ENCODE measurements at regions not wholly inside any gene's neighbourhood (a gene's known extent, or its start where the extent isn't known, plus 50 kb on each side); places are given as distances from the start of the nearest gene placed in this dataset.

DNA sequence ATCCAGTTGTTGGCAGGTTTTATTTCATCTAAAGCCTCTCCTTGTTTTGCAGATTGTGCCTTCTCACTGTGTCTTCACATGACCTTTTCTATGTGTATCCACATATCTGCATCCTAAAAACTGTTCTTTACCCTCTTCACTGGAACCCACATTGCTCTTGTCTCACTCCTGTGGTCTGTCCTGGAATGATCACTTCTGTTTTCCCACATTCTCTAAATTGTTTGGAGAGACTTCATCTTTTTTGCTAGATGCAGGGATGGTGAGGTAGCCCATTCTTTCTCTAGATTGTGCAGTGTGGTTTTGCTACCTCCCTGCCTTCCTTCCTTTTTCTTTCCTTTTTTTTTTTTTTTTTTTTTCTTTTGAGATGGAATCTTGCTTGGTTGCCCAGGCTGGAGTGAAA is 608.6 kb upstream of the MIR17HG start:
- no peak for DNase-seq (ENCODE audit: low spot score)

DNA sequence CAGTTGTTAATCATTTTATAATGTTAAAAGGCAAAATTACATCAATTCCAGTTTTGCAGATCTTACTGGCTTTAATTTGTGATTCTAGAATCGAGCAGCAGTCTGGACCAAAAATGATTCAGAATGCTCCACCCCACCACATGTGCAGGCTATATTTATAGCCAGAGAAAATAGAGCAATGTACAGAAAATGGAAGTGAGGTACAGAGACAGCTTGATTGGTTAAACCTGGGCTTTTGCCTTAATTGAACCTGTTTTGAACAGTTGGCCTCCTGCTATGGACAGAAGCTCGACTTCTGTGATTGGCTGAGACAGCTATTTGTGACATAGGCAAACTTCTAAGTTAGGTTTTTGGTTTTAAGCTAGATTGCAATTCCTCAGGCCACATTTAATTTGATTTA is 607.4 kb upstream of the MIR17HG start:
- DNase-seq (ENCODE audit: low spot score) = no peak

DNA sequence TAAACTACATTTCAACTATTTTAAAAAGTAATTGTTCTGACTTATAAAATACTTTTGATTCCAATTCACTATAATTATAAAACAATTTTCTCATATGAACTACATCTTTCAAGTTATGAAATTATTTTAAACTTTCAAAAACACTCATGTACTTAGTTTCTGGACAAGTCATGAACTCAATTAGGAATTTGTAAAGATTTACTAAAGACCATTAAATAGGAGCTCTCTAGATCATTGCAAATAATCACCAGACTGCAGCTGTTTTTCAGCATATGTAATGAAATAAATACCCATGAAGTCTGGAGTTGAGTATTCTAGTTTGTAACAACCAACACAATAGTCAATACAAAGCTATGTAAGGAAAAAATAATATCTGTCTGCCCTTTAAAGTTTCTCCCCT is 605.1 kb upstream of the MIR17HG start:
- DNase-seq (ENCODE audit: low spot score) = no peak

DNA sequence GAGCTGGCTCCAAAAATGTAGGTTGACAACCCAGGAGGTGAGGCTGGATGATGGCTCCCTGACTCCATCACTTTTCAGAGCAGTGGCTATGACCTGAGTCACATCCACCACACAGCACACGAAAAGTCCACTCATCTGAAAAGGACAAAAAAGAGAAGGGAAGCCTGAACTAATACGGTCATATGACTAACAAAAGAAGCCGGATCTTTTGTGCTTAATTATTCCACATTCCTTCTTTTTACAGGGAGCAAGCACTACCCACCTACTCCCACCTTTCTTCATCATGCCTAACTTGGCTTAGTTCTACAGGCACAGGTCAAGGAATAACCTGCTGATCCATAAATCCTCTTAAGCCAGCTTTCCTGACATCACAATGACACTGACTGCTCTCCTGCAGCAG is 601.3 kb upstream of the MIR17HG start:
- no peak for DNase-seq (ENCODE audit: low spot score)

DNA sequence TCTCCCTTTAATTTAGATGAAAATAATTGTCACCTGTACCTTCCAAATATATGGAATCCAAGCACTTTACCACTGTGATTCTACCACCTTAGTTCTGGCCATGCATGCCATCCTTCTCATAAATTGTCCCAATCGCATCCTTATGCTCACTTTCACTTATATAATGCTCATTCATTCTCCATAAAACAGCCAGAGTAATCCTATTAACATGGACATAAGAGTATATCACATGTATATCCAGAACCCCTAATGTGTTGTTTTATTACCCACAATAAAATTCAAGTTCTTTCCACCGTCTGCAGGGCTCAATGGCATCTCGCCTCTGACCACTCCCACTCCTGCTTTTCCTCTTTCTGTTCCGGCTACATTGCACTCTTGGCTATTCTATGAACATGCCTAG is 597.5 kb upstream of the MIR17HG start:
- no peak for DNase-seq (ENCODE audit: low spot score)

DNA sequence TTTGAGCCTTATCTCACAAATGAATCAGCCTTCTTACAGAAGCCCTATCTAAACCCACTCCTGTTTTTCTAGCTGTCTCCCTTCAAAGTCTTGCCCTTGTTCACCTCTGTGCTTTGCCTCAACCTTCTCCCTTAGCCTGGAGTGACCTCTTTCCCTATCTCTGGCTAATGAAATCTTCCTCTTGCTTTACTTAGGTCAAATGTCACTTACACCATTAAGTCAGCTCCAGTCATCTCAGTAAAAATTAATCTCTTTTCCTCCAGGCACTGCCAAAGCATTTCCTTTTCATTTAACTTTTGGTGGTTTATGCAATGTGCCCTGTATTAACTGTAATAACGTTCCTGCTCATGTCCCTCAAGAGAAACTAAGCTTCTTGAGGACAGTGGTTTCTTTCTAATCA is 596.5 kb upstream of the MIR17HG start:
- no peak for DNase-seq (ENCODE audit: low spot score)

DNA sequence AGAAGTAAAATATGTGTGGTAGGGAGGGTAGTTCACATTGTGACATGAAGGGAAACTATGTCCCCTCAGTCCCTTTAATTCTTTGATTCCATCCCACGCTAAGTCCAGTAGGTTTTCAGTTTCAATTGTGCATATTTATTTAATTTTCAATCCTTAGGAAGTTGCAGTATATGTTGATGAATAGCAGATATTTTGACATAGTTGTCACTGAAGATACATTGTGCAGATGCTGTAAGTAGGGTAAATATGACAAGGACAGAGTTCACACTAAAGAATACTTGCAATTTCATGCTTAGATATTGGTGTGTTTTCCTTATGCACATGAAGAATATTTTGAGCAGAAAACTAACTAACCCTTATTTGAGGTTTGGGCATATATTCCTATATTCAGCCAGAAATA is 595.4 kb upstream of the MIR17HG start:
- no peak for DNase-seq (ENCODE audit: low spot score)

DNA sequence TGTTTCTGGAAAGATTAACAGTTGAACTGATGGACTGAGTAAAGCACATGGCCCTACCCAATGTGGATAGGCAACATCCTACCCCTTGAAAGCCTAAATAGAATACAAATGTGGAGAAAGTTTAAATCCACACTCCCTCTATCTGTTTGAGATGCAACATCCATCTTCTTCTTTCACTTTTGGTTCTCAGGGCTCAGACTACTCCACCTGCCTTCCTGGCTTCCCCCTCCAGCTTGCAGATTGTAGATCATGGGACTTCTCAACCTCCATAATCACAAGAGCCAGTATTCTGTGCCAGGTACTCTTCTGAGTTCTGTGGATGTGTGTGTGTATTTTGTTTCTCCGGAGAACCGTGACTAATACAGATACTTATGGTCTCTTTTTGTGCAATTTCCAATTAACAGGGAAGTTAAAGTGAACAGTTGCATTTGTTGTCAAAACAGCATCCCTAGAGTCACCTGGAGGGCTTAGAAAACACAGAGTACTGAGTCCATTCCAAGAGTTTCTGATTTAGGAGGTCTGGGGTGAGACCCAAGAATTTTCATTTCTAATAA is 590.3 kb upstream of the MIR17HG start:
- no peak for DNase-seq (ENCODE audit: low spot score)

DNA sequence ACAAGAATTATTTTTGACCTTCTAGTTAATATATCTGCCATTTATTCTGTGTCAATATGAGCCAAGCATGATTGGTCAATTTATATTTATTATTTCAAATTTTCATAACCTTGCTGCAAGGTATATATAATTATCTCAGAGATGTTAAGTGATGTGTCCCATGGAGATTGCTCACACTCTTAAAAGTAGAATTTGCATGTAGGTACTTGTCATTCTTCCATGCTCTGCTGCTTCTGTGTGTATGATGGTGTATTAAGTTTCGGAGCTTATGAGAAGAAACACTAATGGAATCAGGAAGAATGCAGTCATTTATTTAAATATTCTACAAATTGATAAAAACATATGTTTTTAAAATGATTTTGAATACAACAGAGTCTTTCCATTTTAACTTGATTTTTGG is 586.8 kb upstream of the MIR17HG start:
- no peak for DNase-seq (ENCODE audit: low spot score)

DNA sequence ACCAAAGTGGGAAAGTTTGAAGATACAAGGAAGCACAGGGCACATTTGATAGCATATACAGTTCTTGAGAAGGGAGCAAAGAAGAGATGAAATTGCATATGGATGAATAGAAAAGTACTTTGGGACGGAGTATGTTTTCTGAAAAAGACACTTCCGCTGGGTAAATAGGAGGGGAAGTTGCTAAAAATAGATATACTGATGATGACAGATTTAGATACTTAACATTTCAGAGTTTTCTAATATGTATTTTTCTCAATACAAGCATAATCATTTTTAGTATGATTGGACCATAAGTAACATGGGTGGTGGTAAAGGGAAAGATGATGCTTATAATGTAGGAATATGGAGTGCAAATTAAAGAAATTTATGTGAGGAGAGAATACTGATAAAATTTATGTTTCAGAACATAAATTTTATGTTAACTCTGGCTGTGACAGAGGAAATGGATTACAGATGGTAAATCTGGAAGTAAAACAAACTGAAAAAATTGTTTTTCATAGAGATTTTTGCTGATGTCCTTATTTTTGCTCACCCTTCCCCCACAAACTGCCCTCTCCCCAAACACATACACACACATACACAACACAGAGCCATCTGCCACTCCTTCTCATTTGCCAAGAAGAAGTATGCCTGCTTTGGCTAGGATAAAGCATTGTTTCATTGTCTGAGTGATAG is 583.9 kb upstream of the MIR17HG start:
- no peak for DNase-seq (ENCODE audit: low spot score)

DNA sequence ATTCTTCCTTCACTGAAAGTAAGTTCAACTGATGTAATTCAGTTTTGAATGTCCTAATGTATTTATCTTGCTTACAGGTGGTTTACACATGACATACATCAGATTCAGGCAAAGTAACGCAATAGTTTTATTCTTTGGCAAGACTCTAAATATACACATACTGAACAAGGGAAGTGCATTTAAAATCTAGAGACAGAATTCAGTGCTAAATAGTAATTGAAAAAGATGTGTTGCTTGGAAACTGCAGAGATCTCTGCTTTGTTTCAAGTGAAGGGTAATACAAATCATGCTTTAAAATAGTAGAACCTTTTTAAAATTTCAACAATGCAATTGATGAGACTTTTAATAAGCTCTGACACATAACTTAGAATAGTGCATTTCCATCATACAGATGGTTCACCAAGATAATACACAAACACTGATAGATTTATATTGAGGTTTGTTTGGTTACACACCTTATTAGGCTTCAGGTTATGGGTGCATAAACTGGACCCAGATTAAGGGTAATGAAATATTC is 581.0 kb upstream of the MIR17HG start:
- no peak for DNase-seq (ENCODE audit: low spot score)

DNA sequence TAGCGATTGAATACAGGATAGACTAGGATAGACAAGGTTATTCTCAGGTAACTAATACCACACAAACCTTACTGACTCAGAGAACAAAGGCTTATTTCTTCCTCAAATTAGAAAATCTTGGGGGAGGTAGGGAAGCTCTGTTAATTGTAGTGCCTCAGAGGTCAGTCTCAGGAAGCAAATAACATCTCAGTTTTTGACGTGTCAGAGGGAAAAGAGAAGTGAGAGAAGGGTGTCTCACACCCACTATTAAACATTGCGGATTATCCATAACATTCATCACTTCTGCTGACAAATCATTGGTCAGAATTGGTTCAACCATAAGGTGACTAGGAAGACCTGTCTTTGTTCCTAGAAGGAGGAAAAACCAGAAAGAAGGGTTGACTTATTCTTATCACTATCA is 579.4 kb upstream of the MIR17HG start:
- DNase-seq (ENCODE audit: low spot score) = no peak

DNA sequence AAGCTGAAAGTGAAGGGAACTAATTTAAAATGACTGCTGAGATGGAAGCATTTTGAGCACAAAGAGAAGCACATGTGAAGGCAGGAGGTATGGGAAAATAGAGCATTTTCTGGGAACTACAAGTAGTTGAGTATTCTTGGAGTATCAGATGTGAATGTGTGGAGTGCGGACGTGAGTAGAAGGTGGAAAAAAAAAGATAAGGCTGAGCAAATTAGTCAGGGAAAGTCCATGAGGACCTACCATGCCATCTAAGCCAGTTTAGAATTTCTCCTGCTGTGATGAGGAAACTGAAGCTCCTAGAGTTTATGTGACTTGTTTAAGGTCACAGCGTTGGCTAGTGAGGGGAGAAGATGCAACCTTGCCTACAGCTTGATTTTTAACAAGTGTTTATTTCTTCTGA is 578.1 kb upstream of the MIR17HG start:
- DNase-seq (ENCODE audit: low spot score) = no peak

DNA sequence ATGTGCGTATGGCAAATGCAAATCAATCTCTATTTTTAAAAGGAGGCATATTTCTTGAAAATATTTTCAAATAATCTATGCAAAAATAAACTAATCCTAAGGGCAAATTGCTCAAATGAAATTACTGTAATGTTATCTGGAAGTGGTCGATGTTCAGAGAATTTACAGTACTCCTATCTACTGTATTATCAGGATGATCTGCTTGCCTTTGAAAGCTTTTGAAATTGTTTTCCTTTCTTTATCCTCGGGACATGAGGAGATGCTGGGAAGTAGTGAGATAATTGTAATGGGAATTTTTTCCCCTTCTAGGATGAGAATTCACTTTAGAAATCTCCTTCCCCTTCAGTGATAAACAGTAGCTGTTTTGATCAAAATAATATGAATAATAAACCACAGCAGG is 577.2 kb upstream of the MIR17HG start:
- DNase-seq (ENCODE audit: low spot score) = no peak

DNA sequence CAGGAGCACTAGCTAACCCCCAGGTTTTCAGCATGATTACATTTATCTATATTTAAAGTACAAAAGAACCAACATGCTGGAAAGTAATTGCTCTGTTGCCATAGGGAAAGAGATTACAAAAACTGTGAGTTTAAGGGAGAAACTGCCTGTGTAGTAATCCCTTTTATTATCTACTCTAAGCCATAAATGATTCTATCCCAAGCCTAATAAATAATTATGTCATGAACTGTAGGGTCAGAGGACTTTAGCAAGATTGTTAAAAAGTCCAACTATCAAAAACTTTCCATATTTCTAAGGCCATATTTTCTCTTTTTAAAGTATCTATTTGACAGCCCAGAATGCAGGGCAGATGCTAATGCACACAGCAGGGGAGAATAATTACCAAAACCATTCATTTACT is 573.8 kb upstream of the MIR17HG start:
- no peak for DNase-seq (ENCODE audit: low spot score)

DNA sequence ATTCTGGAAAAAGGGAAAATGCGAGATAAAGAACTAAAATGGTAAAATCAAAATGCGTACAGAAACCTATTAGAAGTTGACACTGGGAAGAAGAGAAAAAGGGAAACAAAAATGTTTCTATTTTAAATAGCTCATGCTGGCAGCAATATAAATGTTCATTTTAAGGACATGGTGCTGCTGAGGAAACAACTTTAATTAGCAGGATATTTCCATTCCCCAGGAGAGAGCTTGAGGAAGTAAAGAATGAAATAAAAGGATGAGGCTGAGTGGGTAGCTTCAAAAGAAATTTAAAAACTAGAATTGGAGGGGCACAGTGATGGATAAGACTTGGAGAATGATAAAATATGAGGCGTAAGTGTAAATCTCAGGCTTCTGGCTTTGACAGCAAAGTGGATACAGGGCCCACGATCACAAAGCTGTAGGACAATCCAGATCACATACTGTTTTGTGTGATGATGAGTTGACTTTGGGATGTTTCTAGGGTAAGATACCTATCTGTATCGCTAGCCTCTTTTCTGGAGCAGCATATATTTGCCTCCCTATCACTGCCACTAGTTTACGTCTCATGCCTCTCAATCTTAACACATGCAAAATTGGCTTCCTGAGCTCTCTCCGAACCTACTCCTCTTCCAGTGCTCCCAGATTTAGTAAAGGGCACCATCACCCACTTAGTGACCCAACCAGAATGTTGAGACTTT is 571.3 kb upstream of the MIR17HG start:
- DNase-seq (ENCODE audit: low spot score) = no peak

DNA sequence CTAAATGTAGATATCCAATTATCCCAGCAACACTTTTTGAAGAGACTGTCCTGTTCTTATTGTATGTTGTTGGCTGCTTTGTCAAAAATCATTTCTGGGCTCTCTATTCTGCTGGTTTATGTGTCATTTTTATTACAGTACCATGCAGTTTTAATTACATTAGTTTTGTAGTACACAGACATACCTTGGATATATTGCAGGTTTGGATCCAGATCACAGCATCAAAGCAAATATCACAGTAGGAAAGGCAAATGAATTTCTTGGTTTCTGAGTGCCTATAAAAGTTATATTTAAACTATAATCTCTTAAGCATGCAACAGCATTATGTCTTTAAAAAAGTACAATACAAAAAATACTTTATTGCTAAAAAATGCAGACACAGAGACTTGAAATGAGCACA is 564.2 kb upstream of the MIR17HG start:
- no peak for DNase-seq (ENCODE audit: low spot score)

DNA sequence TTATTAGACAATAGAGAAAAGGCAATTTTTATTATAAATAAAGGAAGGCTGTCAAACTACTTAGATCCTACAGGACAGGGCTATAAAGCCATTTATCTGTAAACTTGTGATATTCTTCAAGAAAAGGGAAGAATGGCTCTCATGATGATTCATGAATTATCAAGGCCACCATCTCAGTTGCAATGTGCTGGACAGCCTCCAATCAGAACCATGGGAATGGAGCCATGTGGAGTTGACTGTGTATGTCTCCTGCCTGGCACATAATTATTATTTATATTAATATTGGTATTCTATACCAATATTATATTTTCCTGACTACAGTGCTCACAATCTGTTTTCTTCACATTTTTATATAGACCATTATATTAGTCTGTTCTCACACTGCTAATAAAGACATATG is 560.5 kb upstream of the MIR17HG start:
- DNase-seq (ENCODE audit: low spot score) = no peak

DNA sequence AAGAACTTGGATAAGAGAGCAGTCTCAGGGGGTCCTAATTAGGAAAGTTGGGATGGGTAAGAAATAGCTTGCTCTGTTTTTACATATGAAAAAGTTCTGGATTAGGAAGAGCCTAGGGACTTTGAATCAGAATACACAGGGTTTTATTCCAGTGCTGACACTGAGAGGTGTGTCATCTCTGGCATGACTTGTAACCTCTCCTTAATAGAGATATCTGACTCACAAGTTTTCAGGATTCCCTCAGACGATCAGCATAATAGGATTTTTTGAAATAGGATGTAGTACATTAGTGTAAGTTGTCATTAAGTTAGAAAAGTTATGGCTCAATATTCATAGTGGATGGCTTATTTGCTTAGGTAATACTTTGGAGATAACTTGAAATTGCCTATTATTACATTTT is 555.2 kb upstream of the MIR17HG start:
- DNase-seq (ENCODE audit: low spot score) = no peak

DNA sequence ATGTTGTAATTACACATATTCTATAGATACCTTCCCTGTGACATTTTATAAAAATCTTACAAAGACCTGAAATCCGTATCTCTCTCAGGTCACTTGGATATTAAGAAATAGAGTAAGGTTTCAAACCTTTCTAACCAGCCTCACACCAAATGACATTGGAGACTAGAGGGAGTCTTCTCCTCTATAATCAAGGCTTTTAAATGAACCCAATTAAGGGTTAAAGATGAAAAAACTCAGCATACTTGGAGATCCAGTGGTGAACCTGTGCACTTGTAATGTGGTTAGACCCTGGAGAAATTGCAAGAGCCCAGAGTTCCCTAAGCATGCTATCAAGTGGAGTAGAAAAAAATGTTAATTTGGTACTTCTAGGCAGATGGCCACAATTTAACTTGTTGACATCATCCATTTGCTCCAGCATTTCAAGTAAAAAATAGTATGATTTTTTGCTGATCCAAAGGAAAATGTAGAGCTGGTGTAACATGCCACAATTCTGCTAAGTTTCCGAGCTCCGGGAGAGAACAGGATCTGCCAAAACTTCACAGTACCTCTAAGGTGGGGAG is 554.1 kb upstream of the MIR17HG start:
- DNase-seq (ENCODE audit: low spot score) = no peak

DNA sequence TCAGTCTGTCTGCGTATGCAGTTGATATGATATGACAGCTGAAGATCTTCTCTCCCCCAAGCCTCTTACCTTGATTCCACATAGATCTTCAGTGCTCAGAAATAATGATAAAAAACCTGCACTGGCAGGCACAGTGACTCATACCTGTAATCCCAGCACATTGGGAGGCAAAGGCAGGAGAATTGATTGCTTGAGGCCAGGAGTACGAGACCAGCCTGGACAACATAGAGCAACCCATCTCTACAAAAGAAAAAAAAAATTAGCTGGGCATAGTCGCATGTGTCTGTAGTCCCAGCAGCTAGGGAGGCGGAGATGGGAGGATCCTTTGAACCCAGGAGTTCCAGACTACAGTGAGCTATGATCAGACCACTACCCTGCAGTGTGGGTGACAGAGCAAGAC is 551.0 kb upstream of the MIR17HG start:
- no peak for DNase-seq (ENCODE audit: low spot score)

DNA sequence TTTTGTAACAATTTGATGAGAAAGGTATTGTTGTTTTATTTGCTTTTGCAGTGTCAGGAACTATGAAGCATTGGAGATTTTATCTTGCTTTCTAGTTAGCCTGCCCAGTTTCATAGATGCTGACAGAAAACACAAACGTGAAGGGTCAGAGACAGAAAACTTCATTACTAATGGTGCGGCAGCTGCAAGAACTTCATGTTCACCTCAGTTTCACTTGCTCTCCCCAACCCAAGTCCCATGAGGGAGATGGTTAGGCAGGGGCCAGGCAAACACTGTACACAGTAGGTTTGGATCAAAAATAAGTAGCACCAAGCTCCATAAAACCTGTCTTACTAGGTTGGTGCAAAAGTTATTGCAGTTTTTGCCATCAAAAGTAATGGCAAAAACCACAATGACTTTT is 550.2 kb upstream of the MIR17HG start:
- DNase-seq (ENCODE audit: low spot score) = no peak

DNA sequence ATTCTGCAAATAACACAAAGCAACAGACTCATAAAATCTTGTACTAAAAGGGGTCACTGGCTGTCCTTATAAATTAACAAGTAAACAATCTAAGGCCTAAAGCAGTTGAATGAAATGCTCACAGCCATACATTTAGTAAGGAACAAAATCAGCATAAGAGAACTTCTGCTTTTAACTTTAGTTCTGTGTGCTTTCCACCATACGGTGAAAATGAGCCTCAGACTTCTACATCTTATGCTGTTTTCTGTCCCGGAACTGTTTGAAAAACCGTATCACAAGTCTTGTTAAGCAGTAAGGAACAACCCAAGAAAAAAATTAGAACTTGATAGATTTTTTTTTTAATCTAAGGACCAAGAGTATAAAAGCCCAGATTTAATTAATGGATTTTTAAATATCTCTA is 549.1 kb upstream of the MIR17HG start:
- no peak for DNase-seq (ENCODE audit: low spot score)

All from COLO829 (cell line).